ENCODE measurements at regions not wholly inside any gene's neighbourhood (a gene's known extent, or its start where the extent isn't known, plus 50 kb on each side); places are given as distances from the start of the nearest gene placed in this dataset.

- TF ChIP-seq, protein P1, sequence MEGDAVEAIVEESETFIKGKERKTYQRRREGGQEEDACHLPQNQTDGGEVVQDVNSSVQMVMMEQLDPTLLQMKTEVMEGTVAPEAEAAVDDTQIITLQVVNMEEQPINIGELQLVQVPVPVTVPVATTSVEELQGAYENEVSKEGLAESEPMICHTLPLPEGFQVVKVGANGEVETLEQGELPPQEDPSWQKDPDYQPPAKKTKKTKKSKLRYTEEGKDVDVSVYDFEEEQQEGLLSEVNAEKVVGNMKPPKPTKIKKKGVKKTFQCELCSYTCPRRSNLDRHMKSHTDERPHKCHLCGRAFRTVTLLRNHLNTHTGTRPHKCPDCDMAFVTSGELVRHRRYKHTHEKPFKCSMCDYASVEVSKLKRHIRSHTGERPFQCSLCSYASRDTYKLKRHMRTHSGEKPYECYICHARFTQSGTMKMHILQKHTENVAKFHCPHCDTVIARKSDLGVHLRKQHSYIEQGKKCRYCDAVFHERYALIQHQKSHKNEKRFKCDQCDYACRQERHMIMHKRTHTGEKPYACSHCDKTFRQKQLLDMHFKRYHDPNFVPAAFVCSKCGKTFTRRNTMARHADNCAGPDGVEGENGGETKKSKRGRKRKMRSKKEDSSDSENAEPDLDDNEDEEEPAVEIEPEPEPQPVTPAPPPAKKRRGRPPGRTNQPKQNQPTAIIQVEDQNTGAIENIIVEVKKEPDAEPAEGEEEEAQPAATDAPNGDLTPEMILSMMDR (IDR thresholded peaks at IDR 0.05) = no peak
- DNase-seq (ENCODE audit: low spot score) (no peak), ATAC-seq (ENCODE audit: low FRiP score) (no peak)
These were observed 589.1 kb downstream of the ZNF608 start for GRCh38 chr5:124157320-124157719.

DNA sequence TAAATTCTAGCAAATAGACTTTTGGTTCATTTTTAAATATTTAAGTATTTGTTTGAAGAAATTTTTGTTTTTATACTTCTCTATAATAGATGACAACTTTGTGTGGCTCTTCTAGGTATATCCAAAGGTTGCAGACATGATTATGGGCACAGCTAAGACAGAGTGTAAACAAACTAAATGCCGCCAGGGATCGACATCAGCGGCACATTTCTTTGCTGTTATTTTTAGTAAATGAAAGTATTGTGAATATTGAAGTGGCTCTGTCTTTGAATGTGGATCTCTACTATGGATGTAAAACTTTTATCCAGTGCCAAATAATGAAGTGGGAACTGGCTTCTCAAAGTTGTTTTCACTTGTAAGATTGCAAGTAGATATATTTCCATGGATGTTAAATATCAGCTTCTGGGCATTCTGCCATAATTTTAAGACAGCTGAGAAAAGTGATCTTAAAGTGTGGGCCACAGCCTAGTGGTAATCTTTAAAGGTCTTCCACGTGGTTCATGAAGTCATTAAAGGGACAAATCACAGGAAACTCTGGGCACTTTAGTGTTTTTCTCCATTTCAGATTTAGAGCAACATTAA is 589.9 kb downstream of the ZNF608 start:
- TF ChIP-seq, protein P1 (IDR thresholded peaks at IDR 0.05) = no peak
- ATAC-seq (ENCODE audit: low FRiP score) (no peak), DNase-seq (ENCODE audit: low spot score) (no peak)

DNA sequence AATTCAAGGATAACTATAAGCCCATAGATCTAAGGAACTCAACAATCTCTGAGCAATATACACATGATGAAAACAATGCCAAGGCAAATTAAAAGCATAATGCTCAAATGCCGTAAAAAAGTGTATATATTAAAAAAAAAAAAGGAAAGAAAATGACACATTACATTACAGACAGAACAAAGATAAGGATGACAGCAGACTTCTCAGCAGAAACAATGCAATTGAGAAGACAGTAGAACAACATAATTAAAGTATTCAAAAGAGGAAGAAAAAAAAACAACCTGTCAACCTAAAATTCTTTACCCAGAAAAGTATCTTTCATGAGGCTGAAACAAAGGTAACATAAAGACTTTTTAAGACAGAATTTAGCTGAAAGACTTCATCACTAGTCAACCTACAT is 591.7 kb downstream of the ZNF608 start:
- ATAC-seq (ENCODE audit: low FRiP score) (no peak), DNase-seq (ENCODE audit: low spot score) (no peak)
- TF ChIP-seq, protein P1 (IDR thresholded peaks at IDR 0.05) = no peak

- DNase-seq (ENCODE audit: low spot score) (no peak), ATAC-seq (ENCODE audit: low FRiP score) (no peak)
- TF ChIP-seq, protein P1 (IDR thresholded peaks at IDR 0.05) = no peak
These were observed 592.9 kb downstream of the ZNF608 start for GRCh38 chr5:124153588-124153987.

- no peak for ATAC-seq (ENCODE audit: low FRiP score)
- DNase-seq (ENCODE audit: low spot score) = no peak
- TF ChIP-seq, protein P1 (IDR thresholded peaks at IDR 0.05) = no peak
These were observed 597.9 kb downstream of the ZNF608 start for GRCh38 chr5:124148574-124148973.

DNA sequence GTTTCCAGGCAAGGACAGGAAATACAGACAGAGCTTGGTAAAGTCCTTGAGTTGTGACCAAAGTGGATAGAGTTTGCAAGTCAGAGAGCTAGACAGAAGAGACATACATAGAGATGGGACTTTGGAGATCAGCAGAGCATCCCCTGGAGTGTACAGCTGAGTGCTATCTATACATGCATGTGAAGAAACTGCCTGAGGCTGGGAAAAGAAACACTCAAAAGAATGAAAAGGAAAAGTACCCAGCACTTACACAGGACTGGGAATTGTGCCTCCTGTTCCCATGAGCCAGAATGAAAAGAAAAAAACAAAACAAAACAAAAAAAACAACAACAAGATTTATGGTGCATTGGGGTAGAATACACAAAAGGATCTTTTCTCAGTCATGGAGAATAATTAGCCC is 606.4 kb downstream of the ZNF608 start:
- no peak for DNase-seq (ENCODE audit: low spot score)
- TF ChIP-seq, protein P1 (IDR thresholded peaks at IDR 0.05) = no peak
- ATAC-seq (ENCODE audit: low FRiP score) = no peak

DNA sequence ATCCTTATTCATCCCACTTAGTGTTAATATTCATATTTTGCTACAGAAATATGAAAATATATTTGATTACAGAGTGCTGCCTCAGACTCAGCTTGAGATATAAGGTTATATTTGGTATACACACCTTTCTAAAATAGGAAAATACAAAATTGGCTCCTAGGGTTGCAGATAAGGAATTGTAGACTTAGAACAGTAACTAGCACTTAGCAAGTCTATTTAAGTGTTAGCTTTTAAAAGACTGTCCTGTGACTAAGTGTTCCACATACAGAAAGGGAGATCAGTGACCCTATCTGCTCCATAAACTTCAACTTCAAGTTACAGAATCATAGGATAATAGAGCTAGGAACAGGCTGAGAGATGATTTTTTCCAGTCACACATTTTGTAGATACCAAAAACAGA is 607.0 kb downstream of the ZNF608 start:
- TF ChIP-seq, protein P1 (IDR thresholded peaks at IDR 0.05) = no peak
- no peak for DNase-seq (ENCODE audit: low spot score)
- ATAC-seq (ENCODE audit: low FRiP score) = no peak

Data from omental fat pad (tissue), 3 donors.